H1 (cell line): ENCODE measurements at regions not wholly inside any gene's neighbourhood (a gene's known extent, or its start where the extent isn't known, plus 50 kb on each side); places are given as distances from the start of the nearest gene placed in this dataset.

Experiments
- CTCF ChIA-PET: fragments of 300-600 bp; sonication (Branson Sonifier 250); formaldehyde crosslinking; loops from one replicate; lab custom pipeline; 2021; ENCODE audit not compliant: partially characterized antibody; lab: Charles Lee
- POLR2A ChIA-PET: fragments of 300-600 bp; sonication (Branson Sonifier 250); formaldehyde crosslinking; loops from one replicate; lab custom pipeline; 2021; ENCODE audit warnings: inconsistent platforms; ENCODE audit not compliant: partially characterized antibody; lab: Charles Lee
- DNase-seq, 2 experiments: peaks; one replicate each; pipeline versions ENCODE4 v3.0.0 to v3.0.0-alpha.2; 2010 to 2022; ENCODE audit warnings: low spot score in 2 of 2, low read depth in 1 of 2, mixed read lengths in 1 of 2
- FAIRE-seq: peaks from 2 replicates; lab custom pipeline; 2011; peaks lifted over from hg19 to GRCh38; lab: Jason Lieb, UNC
- H2AFZ ChIP-seq: 2 replicates; pipeline ENCODE4 v1.8.1; 2012; ENCODE audit warnings: low read length, inconsistent platforms
- H2AK5ac ChIP-seq: 2 replicates; pipeline ENCODE4 v1.6.1; 2013; ENCODE audit warnings: low read depth, low read length
- H2BK120ac ChIP-seq: replicated peaks from 2 replicates; pipeline ENCODE3; 2013; ENCODE audit warnings: low read depth, low read length, inconsistent platforms
- H2BK12ac ChIP-seq: 2 replicates; pipeline ENCODE4 v1.6.1; 2013; ENCODE audit warnings: low read depth, low read length
- H2BK15ac ChIP-seq: 2 replicates; pipeline ENCODE4 v1.6.1; 2013; ENCODE audit warnings: low read length
- H2BK20ac ChIP-seq: 2 replicates; pipeline ENCODE4 v1.6.1; 2013; ENCODE audit warnings: low read length
- H2BK5ac ChIP-seq: 2 replicates; pipeline ENCODE4 v1.6.1; 2013; ENCODE audit warnings: low read depth, low read length
- H3K14ac ChIP-seq: 2 replicates; pipeline ENCODE4 v1.6.1; 2013; ENCODE audit warnings: inconsistent platforms; ENCODE audit not compliant: insufficient read length
- H3K18ac ChIP-seq: 2 replicates; pipeline ENCODE4 v1.6.1; 2013; ENCODE audit warnings: low read length; ENCODE audit errors: extremely low read depth
- H3K23ac ChIP-seq: 2 replicates; pipeline ENCODE4 v1.6.1; 2013; ENCODE audit warnings: inconsistent platforms; ENCODE audit not compliant: insufficient read length
- H3K23me2 ChIP-seq: 2 replicates; pipeline ENCODE4 v1.6.1; 2013; ENCODE audit warnings: low read depth, low read length
- H3K27ac ChIP-seq: 2 replicates; pipeline ENCODE4 v1.6.1; 2011; ENCODE audit warnings: low read depth, low read length, inconsistent platforms
- H3K27me3 ChIP-seq, 4 experiments: replicated peaks in 1 of 4; 1 replicate in 1 of 4; 2 replicates in 3 of 4; pipeline versions ENCODE4 v1.6.1 to v1.8.1; 2011 to 2013; ENCODE audit warnings: low read length in 3 of 4, mild to moderate bottlenecking in 3 of 4, inconsistent platforms in 2 of 4, mixed read lengths in 2 of 4, moderate library complexity in 1 of 4; ENCODE audit not compliant: control insufficient read depth in 3 of 4, insufficient read depth in 3 of 4; ENCODE audit errors: extremely low read depth in 1 of 4
- H3K36me3 ChIP-seq, 4 experiments: 2 replicates each; pipeline versions ENCODE4 v1.6.1 to v1.8.1; 2011 to 2013; ENCODE audit warnings: mild to moderate bottlenecking in 4 of 4, low read length in 3 of 4, moderate library complexity in 2 of 4, control low read depth in 1 of 4, inconsistent platforms in 1 of 4; ENCODE audit not compliant: insufficient read depth in 4 of 4, control insufficient read depth in 2 of 4
- H3K4ac ChIP-seq: replicated peaks from 2 replicates; pipeline ENCODE3; 2013; ENCODE audit warnings: low read length, low read depth, mixed read lengths, inconsistent platforms; ENCODE audit not compliant: insufficient read length
- H3K4me1 ChIP-seq, 4 experiments: replicated peaks in 1 of 4; 1 replicate in 1 of 4; 2 replicates in 3 of 4; pipeline versions ENCODE4 v1.6.1 to v1.8.1; 2011 to 2013; ENCODE audit warnings: low read length in 3 of 4, inconsistent platforms in 2 of 4, mixed read lengths in 1 of 4; ENCODE audit not compliant: insufficient read depth in 4 of 4, control insufficient read depth in 3 of 4
- H3K4me2 ChIP-seq, 2 experiments: 2 replicates each; pipeline versions ENCODE4 v1.6.1 to v1.8.1; 2011 to 2013; ENCODE audit warnings: low read depth in 2 of 2, low read length in 2 of 2, control low read depth in 1 of 2, inconsistent platforms in 1 of 2, mild to moderate bottlenecking in 1 of 2; ENCODE audit not compliant: insufficient read depth in 1 of 2
- H3K4me3 ChIP-seq, 4 experiments: fragments of 200-600, 300-600 bp in 1 of 4; sonication (generic), shearing (Covaris generic), sonication (Bioruptor Twin) in 1 of 4; 2 replicates each; pipeline versions ENCODE4 v1.5.1 to v1.8.1; 2011 to 2016; ENCODE audit warnings: low read length in 4 of 4, low read depth in 3 of 4, control low read depth in 2 of 4, inconsistent platforms in 2 of 4, mild to moderate bottlenecking in 2 of 4, mixed read lengths in 1 of 4, moderate library complexity in 1 of 4; ENCODE audit not compliant: insufficient read depth in 2 of 4; ENCODE audit errors: extremely low read depth in 1 of 4
- H3K56ac ChIP-seq: replicated peaks from 2 replicates; pipeline ENCODE3; 2013; ENCODE audit warnings: low read depth, mild to moderate bottlenecking, mixed read lengths, low read length, inconsistent platforms; ENCODE audit not compliant: insufficient read length
- H3K79me1 ChIP-seq: 2 replicates; pipeline ENCODE4 v1.6.1; 2013; ENCODE audit warnings: low read depth, low read length, control low read depth
- H3K79me2 ChIP-seq, 2 experiments: 2 replicates each; pipeline versions ENCODE4 v1.6.1 to v1.8.1; 2012 to 2013; ENCODE audit warnings: low read length in 2 of 2, mild to moderate bottlenecking in 2 of 2, inconsistent platforms in 1 of 2; ENCODE audit not compliant: insufficient read depth in 2 of 2, control insufficient read depth in 1 of 2
- H3K9ac ChIP-seq, 4 experiments: replicated peaks in 1 of 4; 1 replicate in 1 of 4; 2 replicates in 3 of 4; pipeline versions ENCODE4 v1.6.1 to v1.8.1; 2011 to 2013; ENCODE audit warnings: low read depth in 3 of 4, low read length in 3 of 4, control low read depth in 2 of 4, mild to moderate bottlenecking in 2 of 4, moderate library complexity in 2 of 4, inconsistent platforms in 1 of 4; ENCODE audit errors: extremely low read depth in 1 of 4
- H3K9me3 ChIP-seq, 2 experiments: 2 replicates each; pipeline versions ENCODE4 v1.6.1 to v1.8.1; 2012 to 2013; ENCODE audit warnings: mild to moderate bottlenecking in 2 of 2, moderate library complexity in 2 of 2, control low read depth in 1 of 2, inconsistent platforms in 1 of 2, low read depth in 1 of 2, low read length in 1 of 2, mixed read lengths in 1 of 2; ENCODE audit not compliant: insufficient read depth in 2 of 2
- H4K20me1 ChIP-seq, 2 experiments: replicated peaks in 1 of 2; 2 replicates each; pipeline versions ENCODE3 to v1.8.1; 2011 to 2013; ENCODE audit warnings: inconsistent platforms in 2 of 2, low read length in 2 of 2, mild to moderate bottlenecking in 1 of 2; ENCODE audit not compliant: insufficient read depth in 2 of 2, control insufficient read depth in 1 of 2
- H4K5ac ChIP-seq: 2 replicates; pipeline ENCODE4 v1.6.1; 2013; ENCODE audit warnings: low read length, low read depth, mixed read lengths, inconsistent platforms; ENCODE audit not compliant: insufficient read length
- H4K8ac ChIP-seq: 2 replicates; pipeline ENCODE4 v1.8.0; 2013; ENCODE audit warnings: mild to moderate bottlenecking, moderate library complexity, low read length, inconsistent platforms; ENCODE audit not compliant: insufficient read depth; ENCODE audit errors: extremely low read depth
- H4K91ac ChIP-seq: replicated peaks from 2 replicates; pipeline ENCODE3; 2013; ENCODE audit warnings: low read length, mixed read lengths, inconsistent platforms; ENCODE audit not compliant: insufficient read length
- CREB1 ChIP-seq: IDR thresholded peaks from 2 replicates; pipeline ENCODE4 v1.6.1; 2012; ENCODE audit warnings: inconsistent platforms
- PHF8 ChIP-seq: fragments of 200-600 bp; sonication (generic); conservative IDR thresholded peaks from 2 replicates; pipeline ENCODE4 v1.7.1; 2012; ENCODE audit warnings: low read depth, mild to moderate bottlenecking, inconsistent platforms, low read length, moderate library complexity
- TAF7 ChIP-seq: optimal IDR thresholded peaks from 2 replicates; pipeline ENCODE3; 2011; ENCODE audit warnings: low read depth, mild to moderate bottlenecking, inconsistent platforms, low read length, moderate library complexity, borderline replicate concordance
- TEAD4 ChIP-seq: IDR thresholded peaks from 2 replicates; pipeline ENCODE4 v1.6.1; 2012; ENCODE audit warnings: low read depth, low read length, inconsistent platforms, mixed read lengths
- WGBS, 2 experiments: shearing (Covaris generic) in 1 of 2; methylation state at CpG; one replicate each; pipeline versions ENCODE4 v1.1.6 to v1.1.7; 2013 to 2015; ENCODE audit warnings: low lambda C conversion rate in 2 of 2, mixed read lengths in 2 of 2, inconsistent platforms in 1 of 2, low coverage in 1 of 2, missing lambda C conversion rate in 1 of 2; ENCODE audit not compliant: insufficient replicate concordance in 2 of 2, insufficient coverage in 1 of 2, insufficient read length in 1 of 2; ENCODE audit errors: extremely low coverage in 1 of 2, missing lambda C conversion rate in 1 of 2; 5-methylcytosine and 5-hydroxymethylcytosine counted together

DNA sequence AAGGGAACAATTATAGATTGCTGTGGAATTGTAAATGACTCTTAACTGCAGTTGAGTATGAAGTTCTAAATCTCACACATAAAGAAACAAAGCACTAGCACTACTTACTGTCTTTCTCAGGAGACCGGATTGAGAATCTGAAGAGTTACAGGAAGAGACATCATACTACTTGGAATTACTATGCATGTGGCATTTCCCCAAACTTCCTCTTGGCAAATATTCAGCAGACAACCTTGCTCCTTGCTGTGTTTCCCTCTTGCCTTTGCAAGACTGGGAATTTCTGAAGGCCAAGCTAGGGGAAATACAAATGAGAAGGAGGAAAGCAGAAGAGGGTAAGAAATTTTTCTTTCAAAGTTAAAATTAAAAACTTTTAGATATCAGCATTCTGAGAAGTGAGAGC lies 173.6 kb upstream of the KCTD3 start:
- H3K4me2 ChIP-seq, result no peak overlapping the region
- H2BK5ac ChIP-seq, result no peak overlapping the region
- no peak overlapping the region for H3K9ac ChIP-seq
- no peak overlapping the region for H4K91ac ChIP-seq
- WGBS, 2 experiments, result 67% methylated on average over 1 of the region's 1 CpG; no CpG with 5 or more reads in 1 of the 2 experiments
- no peaks in the 10 kb centered on the region for H3K79me1 ChIP-seq
- no peak for TF ChIP-seq CREB1
- no peak for TF ChIP-seq TEAD4
- TF ChIP-seq PHF8, result no peak
- no peak for TF ChIP-seq TAF7
- TF ChIP-seq, all 59 proteins: peak for 0
- no peaks in the 10 kb centered on the region for H3K4me1 ChIP-seq
- peaks cover 0 to 3% (median 0%) of the 10 kb centered on the region in 4 experiments; a peak in 1 of 8 replicates for H3K36me3 ChIP-seq
- H4K5ac ChIP-seq, result no peak overlapping the region
- CTCF ChIA-PET, result no interaction called here
- H3K23ac ChIP-seq, result no peak overlapping the region
- no peak overlapping the region for H3K14ac ChIP-seq
- no peak overlapping the region for H2BK15ac ChIP-seq
- H3K4me3 ChIP-seq, result no peak overlapping the region
- no peak overlapping the region for H3K18ac ChIP-seq
- H3K4ac ChIP-seq, result no peak overlapping the region
- no peak overlapping the region for H3K56ac ChIP-seq
- no peaks in the 10 kb centered on the region for H3K23me2 ChIP-seq
- no peak overlapping the region for H4K8ac ChIP-seq
- no peak overlapping the region for H2AK5ac ChIP-seq
- H3K27me3 ChIP-seq, result no peaks in the 10 kb centered on the region
- no peak overlapping the region for H2BK12ac ChIP-seq
- H2BK20ac ChIP-seq, result no peak overlapping the region
- FAIRE-seq (no peak), DNase-seq (no peak)
- H4K20me1 ChIP-seq, result no peaks in the 10 kb centered on the region
- no peak overlapping the region for H2BK120ac ChIP-seq
- H3K27ac ChIP-seq, result no peak overlapping the region
- peaks cover 4 to 7% of the 10 kb centered on the region in 2 experiments; a peak in 1 of 4 replicates for H3K9me3 ChIP-seq
- no peak overlapping the region for H2AFZ ChIP-seq
- no peaks in the 10 kb centered on the region for H3K79me2 ChIP-seq
- POLR2A ChIA-PET, result no interaction called here
